GM12874 (cell line): ENCODE measurements at regions not wholly inside any gene's neighbourhood (a gene's known extent, or its start where the extent isn't known, plus 50 kb on each side); places are given as distances from the start of the nearest gene placed in this dataset.

Experiments used
- TF ChIP-seq, protein P1 (sequence below): IDR thresholded peaks from 2 replicates; pipeline ENCODE4 v1.5.1; 2011; ENCODE audit warnings: low read depth, mild to moderate bottlenecking, control low read depth, low read length, moderate library complexity; ENCODE audit not compliant: insufficient read depth

DNA sequence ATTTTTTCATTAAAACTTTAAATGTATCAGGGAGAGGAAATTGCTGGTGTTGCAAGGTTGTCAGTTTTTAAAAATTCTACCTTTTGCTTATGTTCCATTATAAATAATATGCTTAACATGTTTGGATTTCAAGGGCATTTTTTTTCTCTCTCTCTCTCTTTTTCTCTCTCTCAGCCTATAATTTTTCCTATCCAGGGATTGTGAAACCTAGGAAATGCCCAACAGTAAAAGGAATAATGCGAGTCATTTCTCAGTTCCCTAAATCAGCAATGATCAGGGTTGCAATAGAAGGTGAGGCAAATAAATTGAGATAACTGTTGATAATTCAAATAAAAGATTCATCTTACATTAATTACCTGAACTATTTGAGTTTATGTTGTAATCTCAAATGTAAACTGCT is 53.2 kb upstream of the IFNGR1 start:
- TF ChIP-seq, protein P1, sequence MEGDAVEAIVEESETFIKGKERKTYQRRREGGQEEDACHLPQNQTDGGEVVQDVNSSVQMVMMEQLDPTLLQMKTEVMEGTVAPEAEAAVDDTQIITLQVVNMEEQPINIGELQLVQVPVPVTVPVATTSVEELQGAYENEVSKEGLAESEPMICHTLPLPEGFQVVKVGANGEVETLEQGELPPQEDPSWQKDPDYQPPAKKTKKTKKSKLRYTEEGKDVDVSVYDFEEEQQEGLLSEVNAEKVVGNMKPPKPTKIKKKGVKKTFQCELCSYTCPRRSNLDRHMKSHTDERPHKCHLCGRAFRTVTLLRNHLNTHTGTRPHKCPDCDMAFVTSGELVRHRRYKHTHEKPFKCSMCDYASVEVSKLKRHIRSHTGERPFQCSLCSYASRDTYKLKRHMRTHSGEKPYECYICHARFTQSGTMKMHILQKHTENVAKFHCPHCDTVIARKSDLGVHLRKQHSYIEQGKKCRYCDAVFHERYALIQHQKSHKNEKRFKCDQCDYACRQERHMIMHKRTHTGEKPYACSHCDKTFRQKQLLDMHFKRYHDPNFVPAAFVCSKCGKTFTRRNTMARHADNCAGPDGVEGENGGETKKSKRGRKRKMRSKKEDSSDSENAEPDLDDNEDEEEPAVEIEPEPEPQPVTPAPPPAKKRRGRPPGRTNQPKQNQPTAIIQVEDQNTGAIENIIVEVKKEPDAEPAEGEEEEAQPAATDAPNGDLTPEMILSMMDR, result no peak

GRCh38 chr6:137271245-137272183 is 52.3 kb upstream of the IFNGR1 start:
- TF ChIP-seq, protein P1, result peak; percentile 66

GRCh38 chr6:137269803-137270202 is 50.6 kb upstream of the IFNGR1 start:
- TF ChIP-seq, protein P1, result no peak

GRCh38 chr6:137269347-137269746 is 50.2 kb upstream of the IFNGR1 start:
- TF ChIP-seq, protein P1, result no peak
